Prostate gland (tissue), 2 donors: ENCODE measurements at regions not wholly inside any gene's neighbourhood (a gene's known extent, or its start where the extent isn't known, plus 50 kb on each side); places are given as distances from the start of the nearest gene placed in this dataset.

Experiments
- POLR2A ChIP-seq: fragments of 450-650 bp; IDR thresholded peaks from one replicate; pipeline ENCODE4 v1.6.1; 2016; ENCODE audit warnings: antibody characterized with exemption, mild to moderate bottlenecking
- POLR2AphosphoS5 ChIP-seq: sonication (generic); formaldehyde crosslinking; IDR thresholded peaks from one replicate; pipeline ENCODE4 v1.6.1; 2017; ENCODE audit warnings: antibody characterized with exemption
- TF ChIP-seq, protein P1 (sequence below), 4 experiments: fragments of 200-600 bp in 2 of 4; fragments of 450-650 bp in 2 of 4; sonication (generic) in 2 of 4; IDR thresholded peaks; 1 replicate in 3 of 4; 2 replicates in 1 of 4; pipeline ENCODE4 v1.5.1; 2016 to 2019; ENCODE audit warnings: antibody characterized with exemption in 4 of 4, mild to moderate bottlenecking in 2 of 4, moderate library complexity in 2 of 4

DNA sequence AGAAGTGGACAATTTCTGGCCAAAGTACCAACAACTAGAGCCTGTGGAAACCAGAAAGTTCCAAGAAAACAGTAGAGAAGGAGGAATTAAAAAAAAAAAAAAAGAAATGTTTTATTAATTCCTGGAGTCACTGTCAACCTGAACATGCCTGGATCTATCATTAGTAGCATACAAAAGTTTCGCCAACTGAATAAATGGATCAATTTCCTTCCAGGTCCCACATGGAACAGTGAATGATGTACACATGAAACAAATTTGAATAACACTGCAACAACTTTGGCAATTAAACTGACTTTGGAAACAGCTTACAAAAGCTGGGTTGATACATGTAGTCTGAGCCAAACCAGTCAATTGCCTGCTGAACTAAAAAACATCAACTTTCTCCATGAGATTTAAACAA is 90.0 kb upstream of the HMGCLL1 start:
- TF ChIP-seq, protein P1, sequence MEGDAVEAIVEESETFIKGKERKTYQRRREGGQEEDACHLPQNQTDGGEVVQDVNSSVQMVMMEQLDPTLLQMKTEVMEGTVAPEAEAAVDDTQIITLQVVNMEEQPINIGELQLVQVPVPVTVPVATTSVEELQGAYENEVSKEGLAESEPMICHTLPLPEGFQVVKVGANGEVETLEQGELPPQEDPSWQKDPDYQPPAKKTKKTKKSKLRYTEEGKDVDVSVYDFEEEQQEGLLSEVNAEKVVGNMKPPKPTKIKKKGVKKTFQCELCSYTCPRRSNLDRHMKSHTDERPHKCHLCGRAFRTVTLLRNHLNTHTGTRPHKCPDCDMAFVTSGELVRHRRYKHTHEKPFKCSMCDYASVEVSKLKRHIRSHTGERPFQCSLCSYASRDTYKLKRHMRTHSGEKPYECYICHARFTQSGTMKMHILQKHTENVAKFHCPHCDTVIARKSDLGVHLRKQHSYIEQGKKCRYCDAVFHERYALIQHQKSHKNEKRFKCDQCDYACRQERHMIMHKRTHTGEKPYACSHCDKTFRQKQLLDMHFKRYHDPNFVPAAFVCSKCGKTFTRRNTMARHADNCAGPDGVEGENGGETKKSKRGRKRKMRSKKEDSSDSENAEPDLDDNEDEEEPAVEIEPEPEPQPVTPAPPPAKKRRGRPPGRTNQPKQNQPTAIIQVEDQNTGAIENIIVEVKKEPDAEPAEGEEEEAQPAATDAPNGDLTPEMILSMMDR (IDR thresholded peaks at IDR 0.05) = no peak
- no peak for TF ChIP-seq POLR2AphosphoS5
- TF ChIP-seq POLR2A = no peak
